ENCODE measurements at regions not wholly inside any gene's neighbourhood (a gene's known extent, or its start where the extent isn't known, plus 50 kb on each side); places are given as distances from the start of the nearest gene placed in this dataset.
"Not testable (repeated sequence)": the region's sequence is repeated elsewhere in the genome, so short reads cannot be mapped to it uniquely, and the experiment has no call there.

DNA sequence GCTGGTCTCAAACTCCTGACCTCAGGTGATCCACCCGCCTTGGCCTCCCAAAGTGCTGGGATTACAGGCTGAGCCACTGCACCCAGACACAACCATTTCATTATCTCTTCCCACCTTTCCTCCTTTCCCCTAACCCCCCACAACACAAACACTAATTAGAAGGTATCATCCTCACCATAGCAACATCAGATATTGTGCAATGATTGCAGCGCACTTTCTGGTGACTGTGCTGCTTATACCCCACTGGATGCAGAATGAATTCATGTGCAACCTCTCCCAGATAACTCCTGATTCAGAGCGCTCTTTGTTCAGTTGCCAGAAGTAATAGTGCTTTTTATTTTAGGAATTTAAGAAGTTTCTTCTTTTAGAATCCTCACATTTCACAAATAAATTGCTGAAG, 300.1 kb downstream of the CEP170 start:
- not testable (repeated sequence) for BruUV-seq (replicated peaks); FAIRE-seq

DNA sequence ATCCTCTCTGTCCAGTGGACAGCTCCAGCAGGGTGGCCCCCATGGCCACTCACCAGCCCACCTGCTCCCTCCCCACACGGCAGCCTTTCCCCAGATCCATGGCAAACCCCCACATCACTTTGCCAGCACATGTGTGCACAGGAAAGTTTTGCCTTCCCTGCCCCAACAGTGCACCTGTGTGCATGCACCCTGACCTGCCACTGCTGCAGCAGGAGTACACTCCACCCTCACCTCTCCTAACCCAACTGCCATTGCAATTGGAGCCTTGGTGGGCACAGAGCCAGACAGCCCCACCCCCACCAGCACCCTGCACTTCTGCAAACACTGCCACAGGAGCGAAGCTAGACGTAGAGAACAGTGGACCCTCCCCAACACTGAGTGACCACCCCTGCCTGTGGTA, 308.9 kb downstream of the CEP170 start:
- TF ChIP-seq, protein P1, sequence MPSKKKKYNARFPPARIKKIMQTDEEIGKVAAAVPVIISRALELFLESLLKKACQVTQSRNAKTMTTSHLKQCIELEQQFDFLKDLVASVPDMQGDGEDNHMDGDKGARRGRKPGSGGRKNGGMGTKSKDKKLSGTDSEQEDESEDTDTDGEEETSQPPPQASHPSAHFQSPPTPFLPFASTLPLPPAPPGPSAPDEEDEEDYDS (CRISPR knock-in tag; IDR thresholded peaks at IDR 0.05) = no peak
- no peak for TF ChIP-seq U2AF2 (IDR thresholded peaks at IDR 0.05; ENCODE audit: low read depth, low read length)
- H3K9me3 ChIP-seq (ENCODE audit: low read length) = no peaks in the 10 kb centered on the region
- H3K27ac ChIP-seq (ENCODE audit: extremely low read length, insufficient read depth, low read length) = no peak overlapping the region
- WGBS (ENCODE audit: low lambda C conversion rate) = 0% methylated on average over 3 of the region's 3 CpGs
- intact Hi-C loops (cut with micrococcal nuclease; ENCODE audit: unreplicated experiment) (no loop called here), in situ Hi-C loops (cut with HindIII; ENCODE audit: extremely low pct_ligation_motif_present, low pct_unique_long_range_greater_than_20kb) (no loop called here)
- no peaks in the 10 kb centered on the region for H3K79me2 ChIP-seq (ENCODE audit: insufficient read depth, low read length)
- POLR2A ChIA-PET = no interaction called here
- H2AFZ ChIP-seq (ENCODE audit: low read length) = no peak overlapping the region
- ATAC-seq (no peak), DNase-seq (ENCODE audit: low spot score) (no peak), FAIRE-seq (no peak)
- H3K4me2 ChIP-seq (ENCODE audit: low read depth, low read length) = no peak overlapping the region
- no peaks in the 10 kb centered on the region for H4K20me1 ChIP-seq (ENCODE audit: insufficient read depth, low read length)
- no peaks in the 10 kb centered on the region for H3K36me3 ChIP-seq (replicated peaks in 1 of 2; ENCODE audit: control insufficient read depth in 1 of 2, insufficient read depth in 2 of 2, low read length in 2 of 2)
- no peaks in the 10 kb centered on the region for H3K4me1 ChIP-seq (ENCODE audit: insufficient read depth, low read length)
- no peak overlapping the region for H3K4me3 ChIP-seq (replicated peaks in 1 of 3; ENCODE audit: insufficient read depth in 1 of 3, low read depth in 2 of 3, low read length in 3 of 3)
- H3K27me3 ChIP-seq (ENCODE audit: control insufficient read depth in 1 of 2, insufficient read depth in 2 of 2, low read length in 2 of 2) = no peaks in the 10 kb centered on the region; a peak in 1 of 5 replicates
- CTCF ChIA-PET (ENCODE audit: low intra/inter-chr PET ratio, low total read pairs) = no interaction called here
- H3K9ac ChIP-seq (ENCODE audit: insufficient read depth, low read depth, low read length) = no peak overlapping the region
- BruUV-seq (replicated peaks) = no TSS peak

More for the DNA sequence above, 300.1 kb downstream of the CEP170 start:
- H3K79me2 ChIP-seq (ENCODE audit: insufficient read depth, low read length); H3K4me3 ChIP-seq (replicated peaks in 1 of 3; ENCODE audit: insufficient read depth in 1 of 3, low read depth in 2 of 3, low read length in 3 of 3); H3K27me3 ChIP-seq (ENCODE audit: control insufficient read depth in 1 of 2, insufficient read depth in 2 of 2, low read length in 2 of 2); H3K4me2 ChIP-seq (ENCODE audit: low read depth, low read length); intact Hi-C loops (cut with micrococcal nuclease; ENCODE audit: unreplicated experiment); H4K20me1 ChIP-seq (ENCODE audit: insufficient read depth, low read length); H3K9me3 ChIP-seq (ENCODE audit: low read length); in situ Hi-C loops (cut with HindIII; ENCODE audit: extremely low pct_ligation_motif_present, low pct_unique_long_range_greater_than_20kb); POLR2A ChIA-PET; ATAC-seq; H2AFZ ChIP-seq (ENCODE audit: low read length); H3K36me3 ChIP-seq (replicated peaks in 1 of 2; ENCODE audit: control insufficient read depth in 1 of 2, insufficient read depth in 2 of 2, low read length in 2 of 2); DNase-seq (ENCODE audit: low spot score); H3K4me1 ChIP-seq (ENCODE audit: insufficient read depth, low read length); H3K9ac ChIP-seq (ENCODE audit: insufficient read depth, low read depth, low read length); H3K27ac ChIP-seq (ENCODE audit: extremely low read length, insufficient read depth, low read length); CTCF ChIA-PET (ENCODE audit: low intra/inter-chr PET ratio, low total read pairs): not testable (repeated sequence)
- 0 out of 2 replicates have a peak, but pooled peaks have one; percentile 49 for TF ChIP-seq CEBPB (IDR thresholded peaks at IDR 0.05; ENCODE audit: borderline replicate concordance, low read depth, low read length)
- 11% methylated on average over 3 of the region's 3 CpGs for WGBS (ENCODE audit: low lambda C conversion rate)
